HEK293 (cell line): ENCODE measurements at regions not wholly inside any gene's neighbourhood (a gene's known extent, or its start where the extent isn't known, plus 50 kb on each side); places are given as distances from the start of the nearest gene placed in this dataset.
"Not testable (repeated sequence)": the region's sequence is repeated elsewhere in the genome, so short reads cannot be mapped to it uniquely, and the experiment has no call there.

Source experiments
- CTCF ChIP-seq: fragments of 450-650 bp; formaldehyde crosslinking; IDR thresholded peaks from 2 replicates; pipeline ENCODE4 v1.5.1; 2016; ENCODE audit warnings: missing biosample characterization, missing genetic modification characterization
- KLF17 ChIP-seq: fragments of 450-650 bp; formaldehyde crosslinking; IDR thresholded peaks from 2 replicates; pipeline ENCODE4 v1.5.1; 2016; ENCODE audit warnings: missing biosample characterization, missing genetic modification characterization
- KLF8 ChIP-seq: fragments of 450-650 bp; formaldehyde crosslinking; IDR thresholded peaks from 2 replicates; pipeline ENCODE4 v1.5.1; 2016; ENCODE audit warnings: missing biosample characterization, missing genetic modification characterization
- TCF7L2 ChIP-seq: IDR thresholded peaks from 2 replicates; pipeline ENCODE4 v1.6.1; 2011; ENCODE audit warnings: low read depth, mild to moderate bottlenecking, inconsistent platforms, low read length, moderate library complexity, borderline replicate concordance
- ZNF138 ChIP-seq: fragments of 450-650 bp; formaldehyde crosslinking; IDR thresholded peaks from 2 replicates; pipeline ENCODE4 v1.5.1; 2016; ENCODE audit warnings: missing biosample characterization, missing genetic modification characterization, borderline replicate concordance
- ZNF140 ChIP-seq: fragments of 450-650 bp; formaldehyde crosslinking; IDR thresholded peaks from 2 replicates; pipeline ENCODE4 v1.5.1; 2016; ENCODE audit warnings: missing biosample characterization, missing genetic modification characterization
- ZNF311 ChIP-seq: fragments of 450-650 bp; formaldehyde crosslinking; IDR thresholded peaks from 2 replicates; pipeline ENCODE4 v1.5.1; 2017; ENCODE audit warnings: missing biosample characterization, missing genetic modification characterization, borderline replicate concordance
- ZNF404 ChIP-seq: fragments of 450-650 bp; formaldehyde crosslinking; IDR thresholded peaks from 2 replicates; pipeline ENCODE4 v1.5.1; 2017; ENCODE audit warnings: missing biosample characterization, missing genetic modification characterization
- ZNF529 ChIP-seq: fragments of 450-650 bp; formaldehyde crosslinking; IDR thresholded peaks from 2 replicates; pipeline ENCODE4 v1.5.1; 2017; ENCODE audit warnings: missing genetic modification characterization, missing biosample characterization; ENCODE audit not compliant: insufficient replicate concordance
- ZNF555 ChIP-seq: fragments of 450-650 bp; formaldehyde crosslinking; conservative IDR thresholded peaks from 2 replicates; pipeline ENCODE4 v1.5.1; 2017; ENCODE audit warnings: missing biosample characterization, mild to moderate bottlenecking, missing genetic modification characterization, inconsistent platforms
- ZNF670 ChIP-seq: fragments of 450-650 bp; formaldehyde crosslinking; IDR thresholded peaks from 2 replicates; pipeline ENCODE4 v1.5.1; 2016; ENCODE audit warnings: missing biosample characterization, missing genetic modification characterization, low read depth
- ZNF704 ChIP-seq: fragments of 450-650 bp; formaldehyde crosslinking; IDR thresholded peaks from 2 replicates; pipeline ENCODE4 v1.5.1; 2016; ENCODE audit warnings: missing biosample characterization, missing genetic modification characterization
- TF ChIP-seq, protein P1 (sequence below): fragments of 450-650 bp; formaldehyde crosslinking; IDR thresholded peaks from 2 replicates; pipeline ENCODE4 v1.5.1; 2016; ENCODE audit warnings: missing biosample characterization, missing genetic modification characterization
- TF ChIP-seq, protein P2 (sequence below): fragments of 450-650 bp; formaldehyde crosslinking; IDR thresholded peaks from 2 replicates; pipeline ENCODE4 v1.5.1; 2016; ENCODE audit warnings: missing biosample characterization, missing genetic modification characterization

DNA sequence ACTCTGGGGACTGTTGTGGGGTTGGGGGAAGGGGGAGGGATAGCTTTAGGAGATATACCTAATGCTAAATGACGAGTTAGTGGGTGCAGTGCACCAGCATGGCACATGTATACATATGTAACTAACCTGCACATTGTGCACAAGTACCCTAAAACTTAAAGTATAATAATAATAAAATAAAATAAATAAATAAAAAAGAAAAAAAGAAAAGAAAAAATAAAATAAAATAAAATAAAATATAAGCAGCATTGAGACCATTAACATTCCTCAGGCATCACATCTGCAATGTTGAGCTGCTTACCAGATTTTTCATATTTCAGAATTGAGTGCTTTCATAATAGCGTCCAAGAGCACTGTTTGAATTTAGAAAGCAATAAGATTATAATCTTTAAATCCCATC, 263.2 kb upstream of the GJE1 start:
- not testable (repeated sequence) for TF ChIP-seq ZNF670 (tag by site-specific recombination); ZNF140; ZNF138 (tag by site-specific recombination); KLF17 (tag by site-specific recombination); ZNF555 (tag by site-specific recombination); TCF7L2; KLF8 (tag by site-specific recombination); ZNF404; ZNF311; ZNF529 (tag by site-specific recombination); CTCF (tag by site-specific recombination); ZNF704 (tag by site-specific recombination)
- TF ChIP-seq, protein P1, sequence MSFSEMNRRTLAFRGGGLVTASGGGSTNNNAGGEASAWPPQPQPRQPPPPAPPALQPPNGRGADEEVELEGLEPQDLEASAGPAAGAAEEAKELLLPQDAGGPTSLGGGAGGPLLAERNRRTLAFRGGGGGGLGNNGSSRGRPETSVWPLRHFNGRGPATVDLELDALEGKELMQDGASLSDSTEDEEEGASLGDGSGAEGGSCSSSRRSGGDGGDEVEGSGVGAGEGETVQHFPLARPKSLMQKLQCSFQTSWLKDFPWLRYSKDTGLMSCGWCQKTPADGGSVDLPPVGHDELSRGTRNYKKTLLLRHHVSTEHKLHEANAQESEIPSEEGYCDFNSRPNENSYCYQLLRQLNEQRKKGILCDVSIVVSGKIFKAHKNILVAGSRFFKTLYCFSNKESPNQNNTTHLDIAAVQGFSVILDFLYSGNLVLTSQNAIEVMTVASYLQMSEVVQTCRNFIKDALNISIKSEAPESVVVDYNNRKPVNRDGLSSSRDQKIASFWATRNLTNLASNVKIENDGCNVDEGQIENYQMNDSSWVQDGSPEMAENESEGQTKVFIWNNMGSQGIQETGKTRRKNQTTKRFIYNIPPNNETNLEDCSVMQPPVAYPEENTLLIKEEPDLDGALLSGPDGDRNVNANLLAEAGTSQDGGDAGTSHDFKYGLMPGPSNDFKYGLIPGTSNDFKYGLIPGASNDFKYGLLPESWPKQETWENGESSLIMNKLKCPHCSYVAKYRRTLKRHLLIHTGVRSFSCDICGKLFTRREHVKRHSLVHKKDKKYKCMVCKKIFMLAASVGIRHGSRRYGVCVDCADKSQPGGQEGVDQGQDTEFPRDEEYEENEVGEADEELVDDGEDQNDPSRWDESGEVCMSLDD (tag by site-specific recombination): not testable (repeated sequence)
- TF ChIP-seq, protein P2, sequence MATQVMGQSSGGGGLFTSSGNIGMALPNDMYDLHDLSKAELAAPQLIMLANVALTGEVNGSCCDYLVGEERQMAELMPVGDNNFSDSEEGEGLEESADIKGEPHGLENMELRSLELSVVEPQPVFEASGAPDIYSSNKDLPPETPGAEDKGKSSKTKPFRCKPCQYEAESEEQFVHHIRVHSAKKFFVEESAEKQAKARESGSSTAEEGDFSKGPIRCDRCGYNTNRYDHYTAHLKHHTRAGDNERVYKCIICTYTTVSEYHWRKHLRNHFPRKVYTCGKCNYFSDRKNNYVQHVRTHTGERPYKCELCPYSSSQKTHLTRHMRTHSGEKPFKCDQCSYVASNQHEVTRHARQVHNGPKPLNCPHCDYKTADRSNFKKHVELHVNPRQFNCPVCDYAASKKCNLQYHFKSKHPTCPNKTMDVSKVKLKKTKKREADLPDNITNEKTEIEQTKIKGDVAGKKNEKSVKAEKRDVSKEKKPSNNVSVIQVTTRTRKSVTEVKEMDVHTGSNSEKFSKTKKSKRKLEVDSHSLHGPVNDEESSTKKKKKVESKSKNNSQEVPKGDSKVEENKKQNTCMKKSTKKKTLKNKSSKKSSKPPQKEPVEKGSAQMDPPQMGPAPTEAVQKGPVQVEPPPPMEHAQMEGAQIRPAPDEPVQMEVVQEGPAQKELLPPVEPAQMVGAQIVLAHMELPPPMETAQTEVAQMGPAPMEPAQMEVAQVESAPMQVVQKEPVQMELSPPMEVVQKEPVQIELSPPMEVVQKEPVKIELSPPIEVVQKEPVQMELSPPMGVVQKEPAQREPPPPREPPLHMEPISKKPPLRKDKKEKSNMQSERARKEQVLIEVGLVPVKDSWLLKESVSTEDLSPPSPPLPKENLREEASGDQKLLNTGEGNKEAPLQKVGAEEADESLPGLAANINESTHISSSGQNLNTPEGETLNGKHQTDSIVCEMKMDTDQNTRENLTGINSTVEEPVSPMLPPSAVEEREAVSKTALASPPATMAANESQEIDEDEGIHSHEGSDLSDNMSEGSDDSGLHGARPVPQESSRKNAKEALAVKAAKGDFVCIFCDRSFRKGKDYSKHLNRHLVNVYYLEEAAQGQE (tag by site-specific recombination): not testable (repeated sequence)
